C4-2B (cell line): ENCODE measurements at regions not wholly inside any gene's neighbourhood (a gene's known extent, or its start where the extent isn't known, plus 50 kb on each side); places are given as distances from the start of the nearest gene placed in this dataset.

ENCODE experiments used
- H3K27ac ChIP-seq: fragments of 450-650 bp; 2 replicates; pipeline ENCODE4 v1.5.1; 2017
- CTCF ChIP-seq: fragments of 450-650 bp; conservative IDR thresholded peaks from 2 replicates; pipeline ENCODE4 v1.5.1; 2017; ENCODE audit warnings: mild to moderate bottlenecking
- ZFX ChIP-seq: fragments of 450-650 bp; IDR thresholded peaks from 2 replicates; pipeline ENCODE4 v1.6.1; 2017

- TF ChIP-seq CTCF (no peak), ZFX (no peak)
- H3K27ac ChIP-seq: no peak overlapping the region
These were observed 896.1 kb upstream of the LCORL start for GRCh38 chr4:18917689-18918088.

GRCh38 chr4:18914182-18914581 lies 892.6 kb upstream of the LCORL start:
- TF ChIP-seq ZFX (no peak), CTCF (no peak)
- H3K27ac ChIP-seq: no peak overlapping the region

- H3K27ac ChIP-seq: no peak overlapping the region
- no peak for TF ChIP-seq ZFX
- TF ChIP-seq CTCF: no peak
These were observed 873.4 kb upstream of the LCORL start for GRCh38 chr4:18894928-18895327.

GRCh38 chr4:18882468-18882867 lies 860.9 kb upstream of the LCORL start:
- TF ChIP-seq CTCF (no peak), ZFX (no peak)
- no peak overlapping the region for H3K27ac ChIP-seq

- TF ChIP-seq ZFX (no peak), CTCF (no peak)
These were observed 860.0 kb upstream of the LCORL start for GRCh38 chr4:18881556-18881955.

GRCh38 chr4:18880871-18881270 lies 859.3 kb upstream of the LCORL start:
- H3K27ac ChIP-seq: no peak overlapping the region
- no peak for TF ChIP-seq CTCF
- no peak for TF ChIP-seq ZFX

More at GRCh38 chr4:18881556-18881955, 860.0 kb upstream of the LCORL start:
- H3K27ac ChIP-seq: no peak overlapping the region

GRCh38 chr4:18878561-18878960 lies 857.0 kb upstream of the LCORL start:
- TF ChIP-seq ZFX (no peak), CTCF (no peak)

More at GRCh38 chr4:18878561-18878960, 857.0 kb upstream of the LCORL start:
- H3K27ac ChIP-seq: no peak overlapping the region
